Stimulated activated CD8-positive, alpha-beta memory T cell treated with anti-CD3 and anti-CD28 coated beads, Interleukin-2, amount 100 ng/mL, for 1 hour (primary cell): ENCODE measurements at regions not wholly inside any gene's neighbourhood (a gene's known extent, or its start where the extent isn't known, plus 50 kb on each side); places are given as distances from the start of the nearest gene placed in this dataset.

Source experiments
- DNase-seq, 2 donors: peaks; one replicate each; pipeline ENCODE4 v3.0.0-alpha.2; 2020; ENCODE audit warnings: low read depth in 2 of 2

GRCh38 chr13:90400372-90400771 lies 947.1 kb upstream of the MIR17HG start:
- DNase-seq, result no peak

- no peak for DNase-seq
Observed at GRCh38 chr13:90401150-90401549, 946.3 kb upstream of the MIR17HG start.

DNA sequence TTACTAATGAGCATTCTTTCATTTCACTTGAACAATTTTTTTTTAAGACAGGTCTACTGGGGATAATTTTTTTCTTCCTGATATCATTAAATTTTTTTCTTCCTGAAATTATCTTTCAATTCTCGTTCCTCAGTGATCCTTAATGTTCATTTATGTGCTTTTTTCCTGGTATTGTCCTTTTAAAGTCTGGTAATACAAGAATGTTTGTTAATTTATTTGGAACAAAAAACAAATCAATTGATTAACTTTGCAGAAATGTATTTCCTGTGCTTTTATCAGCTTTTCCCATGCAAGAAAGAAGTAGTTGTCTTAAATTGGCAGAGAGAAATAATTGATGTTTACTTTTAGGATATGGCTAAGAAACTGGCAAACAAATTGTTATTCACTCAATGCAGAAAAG lies 945.4 kb upstream of the MIR17HG start:
- no peak for DNase-seq

DNA sequence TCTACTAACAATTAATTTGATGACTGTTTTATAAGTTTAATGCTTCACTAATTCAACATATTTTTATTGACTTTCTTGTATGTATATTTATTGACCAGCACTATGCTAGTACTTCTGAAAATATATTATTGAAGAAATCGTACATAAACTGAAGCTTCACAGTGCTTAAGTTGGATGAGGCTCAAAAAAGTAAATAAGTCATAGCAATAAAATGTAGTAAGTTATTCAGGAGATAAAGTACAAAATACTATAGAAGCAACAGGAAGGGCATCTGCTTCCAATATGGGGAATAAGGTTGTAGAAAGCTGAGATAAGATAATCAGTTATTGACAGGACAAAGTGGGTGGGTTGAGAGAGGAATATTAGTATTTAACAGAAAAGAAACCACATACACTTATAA lies 944.9 kb upstream of the MIR17HG start:
- no peak for DNase-seq

- no peak for DNase-seq
Observed at GRCh38 chr13:90403330-90404082, 944.0 kb upstream of the MIR17HG start.

- DNase-seq, result no peak
Observed at GRCh38 chr13:90405301-90405700, 942.2 kb upstream of the MIR17HG start.

- no peak for DNase-seq
Observed at GRCh38 chr13:90412980-90413379, 934.5 kb upstream of the MIR17HG start.

- no peak for DNase-seq
Observed at GRCh38 chr13:90413548-90413947, 933.9 kb upstream of the MIR17HG start.

GRCh38 chr13:90414691-90415596 lies 932.5 kb upstream of the MIR17HG start:
- DNase-seq, result no peak

DNA sequence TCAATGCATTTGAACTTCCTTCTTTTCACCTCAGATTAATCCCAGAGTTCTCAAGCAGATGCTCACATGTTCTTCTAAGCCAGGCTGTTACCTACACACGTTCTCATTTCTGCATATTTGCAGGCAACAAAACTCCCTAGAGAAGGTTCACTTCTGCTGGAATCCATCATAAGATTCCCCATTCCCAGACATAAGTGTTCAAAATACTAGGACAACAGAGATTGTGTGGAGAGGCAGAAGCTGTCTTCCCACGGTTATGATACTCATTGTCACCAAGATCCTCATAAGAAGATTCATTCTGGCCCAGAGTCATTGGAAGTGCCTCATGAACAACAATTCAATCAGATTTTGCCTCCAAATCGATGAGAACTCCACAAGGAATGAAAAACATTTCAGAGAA lies 931.6 kb upstream of the MIR17HG start:
- no peak for DNase-seq

DNA sequence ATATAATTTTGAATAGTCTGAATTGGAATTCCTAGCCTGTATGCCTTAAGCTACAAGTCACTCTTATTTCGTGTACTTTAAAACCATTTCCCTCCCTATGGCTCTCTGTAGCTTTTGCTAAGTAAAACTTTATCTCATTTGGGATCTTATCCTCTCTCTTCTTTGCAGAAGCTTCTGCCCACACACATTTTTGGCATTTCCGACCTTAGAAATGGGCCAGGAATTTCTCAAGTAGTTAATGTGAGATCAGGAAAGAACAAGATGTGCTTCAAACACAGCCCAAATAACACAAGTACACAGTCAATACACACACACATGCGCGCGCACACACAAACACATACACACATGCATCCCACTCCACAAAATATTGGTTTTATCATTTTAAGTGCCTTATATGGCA lies 931.0 kb upstream of the MIR17HG start:
- no peak for DNase-seq

GRCh38 chr13:90416938-90417337 lies 930.5 kb upstream of the MIR17HG start:
- no peak for DNase-seq

DNA sequence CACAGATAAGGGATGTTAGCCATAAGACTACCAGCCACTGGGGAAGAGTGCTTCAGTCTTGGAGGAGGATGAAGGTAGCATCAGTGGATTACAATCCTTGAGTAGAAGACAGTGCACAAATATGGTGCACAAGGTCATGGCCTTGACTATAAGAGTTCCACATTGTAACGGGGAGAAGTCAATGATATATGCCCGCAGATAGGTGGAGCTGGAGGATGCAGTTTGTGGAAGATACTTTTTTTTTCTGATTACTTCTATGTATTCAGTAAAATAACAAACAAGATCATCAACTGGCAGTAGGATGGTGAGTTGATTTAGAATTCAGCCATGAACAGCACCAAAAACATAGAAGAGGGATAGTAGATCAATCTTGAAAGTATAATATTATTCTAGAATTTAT lies 926.8 kb upstream of the MIR17HG start:
- DNase-seq, result no peak

GRCh38 chr13:90427322-90428272 lies 919.9 kb upstream of the MIR17HG start:
- DNase-seq, result no peak

DNA sequence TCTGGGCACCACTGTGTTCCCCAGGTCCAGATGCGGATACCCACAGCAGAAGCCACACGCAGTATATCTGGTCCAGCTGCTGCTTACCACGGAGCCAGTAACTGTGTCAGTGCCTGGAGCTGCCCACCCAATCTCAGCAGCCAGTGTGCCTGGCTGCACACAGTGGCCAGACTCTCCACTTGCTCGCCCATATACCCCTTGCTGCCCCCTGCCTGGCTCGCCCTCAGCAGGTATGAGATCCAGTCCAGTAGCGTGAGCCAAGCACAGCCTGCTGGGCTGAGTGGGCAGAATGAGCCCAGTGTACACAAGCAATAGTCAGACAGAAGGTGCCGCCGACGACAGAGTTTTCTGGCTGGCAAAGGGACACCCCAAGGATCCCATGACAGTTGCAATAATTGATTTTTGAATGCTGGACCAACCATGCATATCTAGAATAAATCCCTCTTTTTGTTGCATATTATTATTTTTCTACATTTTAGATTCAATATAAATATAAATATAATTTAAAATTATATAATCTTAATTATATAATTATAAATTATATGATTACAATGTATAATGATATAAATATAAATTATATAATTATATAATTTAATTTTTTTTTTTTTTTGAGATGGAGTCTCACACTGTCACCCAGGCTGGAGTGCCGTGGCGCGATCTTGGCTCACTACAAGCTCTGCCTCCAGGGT lies 918.8 kb upstream of the MIR17HG start:
- DNase-seq, result no peak

GRCh38 chr13:90430127-90430526 lies 917.4 kb upstream of the MIR17HG start:
- no peak for DNase-seq

- no peak for DNase-seq
Observed at GRCh38 chr13:90436697-90437096, 910.8 kb upstream of the MIR17HG start.

DNA sequence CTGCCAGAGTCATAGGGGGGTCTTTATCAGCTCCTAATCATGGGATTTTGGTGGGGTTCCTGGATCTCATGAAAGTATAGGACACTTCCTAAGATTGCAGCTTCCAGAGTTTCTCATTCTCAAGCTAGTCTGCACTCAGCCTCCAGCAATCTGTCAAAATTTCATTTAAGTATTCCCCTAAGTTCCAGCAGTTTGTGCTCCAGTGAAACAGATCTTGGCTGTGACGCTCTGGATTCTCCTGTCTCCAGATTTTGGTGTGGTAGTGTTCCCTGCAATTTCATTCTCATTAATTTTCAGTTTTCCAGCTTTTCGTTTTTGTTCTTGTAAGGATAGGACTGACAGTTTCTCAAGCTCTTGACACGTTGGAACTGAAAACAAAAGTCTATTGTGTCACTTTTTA lies 908.9 kb upstream of the MIR17HG start:
- DNase-seq, result no peak

- DNase-seq, result no peak
Observed at GRCh38 chr13:90443268-90443667, 904.2 kb upstream of the MIR17HG start.

GRCh38 chr13:90444232-90444631 lies 903.3 kb upstream of the MIR17HG start:
- DNase-seq, result no peak

- no peak for DNase-seq
Observed at GRCh38 chr13:90445179-90445578, 902.3 kb upstream of the MIR17HG start.
